MG63 (cell line): ENCODE measurements at regions not wholly inside any gene's neighbourhood (a gene's known extent, or its start where the extent isn't known, plus 50 kb on each side); places are given as distances from the start of the nearest gene placed in this dataset.

ENCODE experiments used
- DNase-seq: peaks from one replicate; pipeline ENCODE4 v3.0.0-alpha.2; 2020
- H3K27me3 ChIP-seq: fragments of 250-450 bp; sonication (Bioruptor Pico); 2 replicates; pipeline ENCODE4 v1.5.1; 2020; ENCODE audit warnings: mild to moderate bottlenecking, moderate library complexity
- H3K36me3 ChIP-seq: fragments of 250-450 bp; sonication (Bioruptor Pico); 2 replicates; pipeline ENCODE4 v1.5.1; 2020; ENCODE audit warnings: mild to moderate bottlenecking, moderate library complexity
- H3K4me3 ChIP-seq: fragments of 250-450 bp; sonication (Bioruptor Pico); 2 replicates; pipeline ENCODE4 v1.5.1; 2020; ENCODE audit warnings: mild to moderate bottlenecking, moderate library complexity
- H3K9me3 ChIP-seq: fragments of 250-450 bp; sonication (Bioruptor Pico); 2 replicates; pipeline ENCODE4 v1.5.1; 2020; ENCODE audit warnings: mild to moderate bottlenecking, moderate library complexity

- no peaks in the 10 kb centered on the region for H3K27me3 ChIP-seq
- no peaks in the 10 kb centered on the region for H3K9me3 ChIP-seq
- no peak for DNase-seq
- no peaks in the 10 kb centered on the region for H3K36me3 ChIP-seq
- H3K4me3 ChIP-seq: no peak overlapping the region
These were observed 339.9 kb upstream of the RGS6 start for GRCh38 chr14:71592361-71592760.

GRCh38 chr14:71593966-71594365, 338.3 kb upstream of the RGS6 start:
- no peaks in the 10 kb centered on the region for H3K9me3 ChIP-seq
- H3K4me3 ChIP-seq: no peak overlapping the region
- no peak for DNase-seq
- no peaks in the 10 kb centered on the region for H3K27me3 ChIP-seq
- H3K36me3 ChIP-seq: no peaks in the 10 kb centered on the region

GRCh38 chr14:71594821-71595220, 337.4 kb upstream of the RGS6 start:
- H3K36me3 ChIP-seq: no peaks in the 10 kb centered on the region
- no peaks in the 10 kb centered on the region for H3K27me3 ChIP-seq
- no peaks in the 10 kb centered on the region for H3K9me3 ChIP-seq
- no peak for DNase-seq
- no peak overlapping the region for H3K4me3 ChIP-seq

GRCh38 chr14:71595441-71595840, 336.8 kb upstream of the RGS6 start:
- Histone ChIP-seq H3K9me3 (no peaks in the 10 kb centered on the region), H3K27me3 (no peaks in the 10 kb centered on the region), H3K4me3 (no peak overlapping the region), H3K36me3 (no peaks in the 10 kb centered on the region)
- no peak for DNase-seq

GRCh38 chr14:71597287-71597920, 334.8 kb upstream of the RGS6 start:
- Histone ChIP-seq H3K36me3 (no peaks in the 10 kb centered on the region), H3K27me3 (no peaks in the 10 kb centered on the region), H3K4me3 (no peak overlapping the region), H3K9me3 (no peaks in the 10 kb centered on the region)
- DNase-seq: no peak

- DNase-seq: no peak
- H3K27me3 ChIP-seq: no peaks in the 10 kb centered on the region
- no peaks in the 10 kb centered on the region for H3K36me3 ChIP-seq
- H3K9me3 ChIP-seq: no peaks in the 10 kb centered on the region
- H3K4me3 ChIP-seq: no peak overlapping the region
These were observed 334.1 kb upstream of the RGS6 start for GRCh38 chr14:71597955-71598660.

GRCh38 chr14:71600309-71600708, 331.9 kb upstream of the RGS6 start:
- Histone ChIP-seq H3K36me3 (no peaks in the 10 kb centered on the region), H3K9me3 (no peaks in the 10 kb centered on the region), H3K4me3 (no peak overlapping the region), H3K27me3 (no peaks in the 10 kb centered on the region)
- DNase-seq: no peak

- Histone ChIP-seq H3K36me3 (no peaks in the 10 kb centered on the region), H3K4me3 (no peak overlapping the region), H3K27me3 (no peaks in the 10 kb centered on the region), H3K9me3 (no peaks in the 10 kb centered on the region)
- DNase-seq: no peak
These were observed 329.7 kb upstream of the RGS6 start for GRCh38 chr14:71602524-71602923.

GRCh38 chr14:71604231-71604630, 328.0 kb upstream of the RGS6 start:
- H3K27me3 ChIP-seq: no peaks in the 10 kb centered on the region
- no peaks in the 10 kb centered on the region for H3K9me3 ChIP-seq
- DNase-seq: no peak
- H3K4me3 ChIP-seq: no peak overlapping the region
- no peaks in the 10 kb centered on the region for H3K36me3 ChIP-seq

- Histone ChIP-seq H3K27me3 (no peaks in the 10 kb centered on the region), H3K36me3 (no peaks in the 10 kb centered on the region), H3K4me3 (no peak overlapping the region), H3K9me3 (no peaks in the 10 kb centered on the region)
- no peak for DNase-seq
These were observed 326.2 kb upstream of the RGS6 start for GRCh38 chr14:71606064-71606463.

- DNase-seq: no peak
- no peaks in the 10 kb centered on the region for H3K36me3 ChIP-seq
- no peaks in the 10 kb centered on the region for H3K9me3 ChIP-seq
- H3K4me3 ChIP-seq: no peak overlapping the region
- H3K27me3 ChIP-seq: no peaks in the 10 kb centered on the region
These were observed 325.7 kb upstream of the RGS6 start for GRCh38 chr14:71606575-71606974.

GRCh38 chr14:71607056-71607455, 325.2 kb upstream of the RGS6 start:
- Histone ChIP-seq H3K9me3 (no peaks in the 10 kb centered on the region), H3K4me3 (no peak overlapping the region), H3K27me3 (no peaks in the 10 kb centered on the region), H3K36me3 (no peaks in the 10 kb centered on the region)
- DNase-seq: no peak

- Histone ChIP-seq H3K4me3 (no peak overlapping the region), H3K27me3 (no peaks in the 10 kb centered on the region), H3K9me3 (no peaks in the 10 kb centered on the region), H3K36me3 (no peaks in the 10 kb centered on the region)
- no peak for DNase-seq
These were observed 322.1 kb upstream of the RGS6 start for GRCh38 chr14:71610149-71610548.

- no peak for DNase-seq
- H3K4me3 ChIP-seq: no peak overlapping the region
- H3K9me3 ChIP-seq: no peaks in the 10 kb centered on the region
- H3K36me3 ChIP-seq: no peaks in the 10 kb centered on the region
- H3K27me3 ChIP-seq: no peaks in the 10 kb centered on the region
These were observed 321.4 kb upstream of the RGS6 start for GRCh38 chr14:71610797-71611196.

- Histone ChIP-seq H3K4me3 (no peak overlapping the region), H3K36me3 (no peaks in the 10 kb centered on the region), H3K27me3 (no peaks in the 10 kb centered on the region), H3K9me3 (no peaks in the 10 kb centered on the region)
- DNase-seq: no peak
These were observed 319.1 kb upstream of the RGS6 start for GRCh38 chr14:71613168-71613567.

- Histone ChIP-seq H3K27me3 (no peaks in the 10 kb centered on the region), H3K4me3 (no peak overlapping the region), H3K36me3 (no peaks in the 10 kb centered on the region), H3K9me3 (no peaks in the 10 kb centered on the region)
- no peak for DNase-seq
These were observed 316.2 kb upstream of the RGS6 start for GRCh38 chr14:71616013-71616412.

GRCh38 chr14:71618047-71618446, 314.2 kb upstream of the RGS6 start:
- H3K27me3 ChIP-seq: no peaks in the 10 kb centered on the region
- H3K36me3 ChIP-seq: no peaks in the 10 kb centered on the region
- no peak for DNase-seq
- no peaks in the 10 kb centered on the region for H3K9me3 ChIP-seq
- no peak overlapping the region for H3K4me3 ChIP-seq

- Histone ChIP-seq H3K27me3 (no peaks in the 10 kb centered on the region), H3K36me3 (no peaks in the 10 kb centered on the region), H3K9me3 (no peaks in the 10 kb centered on the region), H3K4me3 (no peak overlapping the region)
- no peak for DNase-seq
These were observed 313.5 kb upstream of the RGS6 start for GRCh38 chr14:71618716-71619115.
